HEK293 (cell line): ENCODE measurements at regions not wholly inside any gene's neighbourhood (a gene's known extent, or its start where the extent isn't known, plus 50 kb on each side); places are given as distances from the start of the nearest gene placed in this dataset.

ENCODE experiments used
- CTCF ChIP-seq: fragments of 450-650 bp; formaldehyde crosslinking; IDR thresholded peaks from 2 replicates; pipeline ENCODE4 v1.5.1; 2016; ENCODE audit warnings: missing biosample characterization, missing genetic modification characterization
- HOXD13 ChIP-seq: sonication (generic); formaldehyde crosslinking; IDR thresholded peaks from 2 replicates; pipeline ENCODE4 v1.8.0; 2022; ENCODE audit warnings: missing genetic modification reagents, borderline replicate concordance
- YY1 ChIP-seq: fragments of 450-650 bp; formaldehyde crosslinking; IDR thresholded peaks from 2 replicates; pipeline ENCODE4 v1.5.1; 2018; ENCODE audit warnings: missing biosample characterization, missing genetic modification characterization
- ZBTB1 ChIP-seq: fragments of 450-650 bp; formaldehyde crosslinking; IDR thresholded peaks from 2 replicates; pipeline ENCODE4 v1.5.1; 2016; ENCODE audit warnings: missing biosample characterization, missing genetic modification characterization
- ZNF223 ChIP-seq: fragments of 450-650 bp; formaldehyde crosslinking; IDR thresholded peaks from 2 replicates; pipeline ENCODE4 v1.5.1; 2016; ENCODE audit warnings: missing biosample characterization, missing genetic modification characterization
- ZNF274 ChIP-seq, 2 experiments: fragments of 200-500 bp in 1 of 2; fragments of 450-650 bp in 1 of 2; sonication (Bioruptor generic) in 1 of 2; formaldehyde crosslinking in 1 of 2; IDR thresholded peaks; 2 replicates each; pipeline versions ENCODE4 v1.5.1 to v1.6.1; 2014 to 2016; ENCODE audit warnings: borderline replicate concordance in 1 of 2, inconsistent platforms in 1 of 2, low read length in 1 of 2, missing biosample characterization in 1 of 2, missing genetic modification characterization in 1 of 2
- ZNF354C ChIP-seq: fragments of 450-650 bp; formaldehyde crosslinking; IDR thresholded peaks from 2 replicates; pipeline ENCODE4 v1.5.1; 2016; ENCODE audit warnings: missing biosample characterization, missing genetic modification characterization, low read depth, borderline replicate concordance
- ZNF530 ChIP-seq: fragments of 450-650 bp; formaldehyde crosslinking; IDR thresholded peaks from 2 replicates; pipeline ENCODE4 v1.5.1; 2016; ENCODE audit warnings: low read depth, missing biosample characterization, missing genetic modification characterization
- ZNF580 ChIP-seq: fragments of 450-650 bp; formaldehyde crosslinking; IDR thresholded peaks from 2 replicates; pipeline ENCODE4 v1.5.1; 2016; ENCODE audit warnings: missing biosample characterization, missing genetic modification characterization
- ZNF621 ChIP-seq: fragments of 450-650 bp; formaldehyde crosslinking; IDR thresholded peaks from 2 replicates; pipeline ENCODE4 v1.5.1; 2017; ENCODE audit warnings: missing biosample characterization, missing genetic modification characterization
- ZNF639 ChIP-seq: fragments of 450-650 bp; formaldehyde crosslinking; IDR thresholded peaks from 2 replicates; pipeline ENCODE4 v1.5.1; 2016; ENCODE audit warnings: missing biosample characterization, missing genetic modification characterization
- TF ChIP-seq, protein P1 (sequence below): fragments of 450-650 bp; formaldehyde crosslinking; IDR thresholded peaks from 2 replicates; pipeline ENCODE4 v1.5.1; 2016; ENCODE audit warnings: missing biosample characterization, missing genetic modification characterization

DNA sequence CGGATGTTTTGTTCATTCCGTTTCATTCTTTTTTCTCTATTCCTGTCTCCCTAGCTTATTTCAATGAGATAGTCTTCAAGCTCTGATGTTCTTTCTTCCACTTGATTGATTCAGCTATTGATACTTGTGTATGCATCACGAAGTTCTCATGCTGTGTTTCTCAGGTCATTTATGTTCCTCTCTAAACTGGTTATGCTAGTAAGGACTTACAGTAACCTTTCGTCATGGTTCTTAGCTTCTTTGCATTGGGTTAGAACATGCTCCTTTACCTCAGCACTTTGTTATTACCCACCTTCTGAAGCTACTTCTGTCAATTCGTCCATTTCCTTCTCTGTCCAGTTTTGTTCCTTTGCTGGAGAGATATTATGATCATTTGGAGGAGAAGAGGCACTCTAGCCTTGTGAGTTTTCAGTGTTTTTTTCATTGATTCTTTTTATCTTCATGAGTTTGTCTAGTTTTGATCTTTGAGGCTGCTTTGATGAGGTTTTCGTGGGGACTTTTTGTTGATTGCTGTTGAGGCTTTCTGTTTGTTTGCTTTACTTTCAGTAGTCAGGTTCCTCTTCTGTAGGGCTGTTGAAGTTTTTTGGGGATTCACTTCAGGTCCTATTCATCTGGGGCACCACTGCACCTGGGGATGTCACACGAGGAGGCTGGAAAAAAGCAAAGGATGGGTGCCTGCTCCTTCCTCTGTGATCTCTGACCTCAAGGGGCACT, 496.9 kb upstream of the LRRC7 start:
- TF ChIP-seq ZNF580 (tag by site-specific recombination) (no peak), CTCF (tag by site-specific recombination) (no peak), ZNF530 (tag by site-specific recombination) (no peak), ZNF223 (tag by site-specific recombination) (no peak), HOXD13 (CRISPR knock-in tag) (no peak), ZNF621 (tag by site-specific recombination) (no peak), YY1 (no peak), ZNF274 (IDR thresholded peaks at IDR 0.05; ENCODE audit: low read length) (no peak), ZNF274 (tag by site-specific recombination; IDR thresholded peaks at IDR 0.05; ENCODE audit: borderline replicate concordance) (no peak), ZNF639 (tag by site-specific recombination) (no peak), ZBTB1 (tag by site-specific recombination) (no peak), ZNF354C (tag by site-specific recombination) (no peak)
- TF ChIP-seq, protein P1, sequence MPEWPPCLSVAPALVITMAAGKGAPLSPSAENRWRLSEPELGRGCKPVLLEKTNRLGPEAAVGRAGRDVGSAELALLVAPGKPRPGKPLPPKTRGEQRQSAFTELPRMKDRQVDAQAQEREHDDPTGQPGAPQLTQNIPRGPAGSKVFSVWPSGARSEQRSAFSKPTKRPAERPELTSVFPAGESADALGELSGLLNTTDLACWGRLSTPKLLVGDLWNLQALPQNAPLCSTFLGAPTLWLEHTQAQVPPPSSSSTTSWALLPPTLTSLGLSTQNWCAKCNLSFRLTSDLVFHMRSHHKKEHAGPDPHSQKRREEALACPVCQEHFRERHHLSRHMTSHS (tag by site-specific recombination): no peak
